NCI-H1105 treated with DMSO at 0.1 percent for 48 hours (cell line): ENCODE measurements at regions not wholly inside any gene's neighbourhood (a gene's known extent, or its start where the extent isn't known, plus 50 kb on each side); places are given as distances from the start of the nearest gene placed in this dataset.
"Not testable (repeated sequence)": the region's sequence is repeated elsewhere in the genome, so short reads cannot be mapped to it uniquely, and the experiment has no call there.

ENCODE experiments used
- DNase-seq: peaks from one replicate; lab custom pipeline; 2025; lab: John Stamatoyannopoulos, UW

DNA sequence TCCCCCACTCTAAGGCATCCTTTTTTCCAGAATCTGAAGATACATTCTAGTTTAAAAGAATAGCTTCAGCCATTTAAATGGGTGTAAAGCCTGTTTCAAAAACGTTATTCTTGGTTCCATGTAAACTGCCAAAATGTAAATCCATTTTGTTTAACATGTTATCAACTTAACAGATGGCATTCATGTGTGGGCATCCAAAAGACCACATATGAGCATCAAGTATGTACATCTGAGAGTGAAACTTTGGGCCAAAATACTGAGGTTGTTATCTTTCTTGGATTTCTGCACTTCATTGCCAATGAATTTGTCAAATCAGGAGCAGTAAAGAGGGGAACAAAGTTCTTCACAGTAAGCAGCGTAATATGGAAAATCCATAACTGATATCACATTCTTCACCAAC, 395.4 kb downstream of the ZNF804A start:
- DNase-seq, result no peak

- DNase-seq, result no peak
Observed at GRCh38 chr2:185006481-185006880, 408.2 kb downstream of the ZNF804A start.

DNA sequence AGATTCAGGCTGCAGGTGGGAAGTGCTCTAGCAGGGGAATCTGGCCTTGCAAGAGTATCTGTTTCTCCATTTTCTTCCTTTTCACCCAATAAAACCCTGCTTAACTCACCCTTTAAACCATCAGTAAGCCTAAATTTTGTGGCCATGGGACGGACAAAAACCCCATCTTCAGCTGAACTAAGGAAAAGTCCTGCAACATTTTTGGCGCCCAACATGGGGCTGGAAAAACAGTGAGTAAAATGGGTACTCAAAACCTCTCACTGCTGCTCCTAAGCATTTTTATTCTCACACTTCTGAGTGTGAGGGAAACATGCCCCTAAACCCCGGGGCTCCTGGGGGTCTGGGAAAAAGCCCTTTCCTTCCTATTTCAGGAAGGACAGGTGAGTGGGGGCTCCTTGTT, 414.3 kb downstream of the ZNF804A start:
- DNase-seq, result no peak

DNA sequence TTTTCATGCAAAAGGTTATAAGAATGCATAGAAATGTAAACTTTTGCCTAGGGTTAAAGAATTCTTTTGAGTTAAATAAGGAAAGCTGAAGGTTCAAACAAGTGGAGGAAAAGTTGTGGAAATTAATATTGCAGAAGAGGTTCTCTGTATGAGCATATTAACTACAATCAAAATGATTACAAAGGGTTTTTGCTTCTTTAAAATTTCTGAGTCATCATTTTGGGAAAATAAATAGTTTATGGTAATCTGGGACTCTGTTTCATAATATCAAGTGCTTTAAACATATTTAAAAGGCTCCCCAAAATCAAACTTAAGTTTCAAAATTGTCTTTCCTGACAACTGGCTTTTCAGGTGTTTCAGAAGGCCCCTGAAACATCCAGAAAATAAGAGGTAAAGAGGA, 415.7 kb downstream of the ZNF804A start:
- no peak for DNase-seq

GRCh38 chr2:185025891-185026290, 427.6 kb downstream of the ZNF804A start:
- not testable (repeated sequence) for DNase-seq

GRCh38 chr2:185035906-185036305, 437.6 kb downstream of the ZNF804A start:
- DNase-seq, result no peak

GRCh38 chr2:185044323-185044874, 446.1 kb downstream of the ZNF804A start:
- no peak for DNase-seq

GRCh38 chr2:185050804-185051203, 452.5 kb downstream of the ZNF804A start:
- no peak for DNase-seq

DNA sequence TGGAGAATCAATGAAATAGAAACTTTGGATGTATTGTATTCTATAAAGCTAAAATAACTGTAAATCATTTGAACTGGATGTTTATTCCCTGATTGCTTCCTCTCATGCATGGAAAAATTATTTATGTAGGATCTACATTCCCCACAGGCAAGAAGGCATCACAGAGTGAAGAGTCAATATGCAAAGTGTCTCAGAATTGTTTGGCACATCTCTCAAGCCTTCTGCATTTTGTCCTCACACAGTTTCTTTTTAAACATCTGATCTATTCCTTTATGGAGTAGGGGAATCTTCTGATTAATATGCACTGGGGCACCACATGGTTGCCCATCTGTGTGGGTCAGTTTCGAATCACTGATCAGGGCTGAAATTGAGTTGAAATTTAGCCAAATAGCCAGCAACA, 465.4 kb downstream of the ZNF804A start:
- no peak for DNase-seq

GRCh38 chr2:185066128-185066527, 467.8 kb downstream of the ZNF804A start:
- DNase-seq, result no peak

DNA sequence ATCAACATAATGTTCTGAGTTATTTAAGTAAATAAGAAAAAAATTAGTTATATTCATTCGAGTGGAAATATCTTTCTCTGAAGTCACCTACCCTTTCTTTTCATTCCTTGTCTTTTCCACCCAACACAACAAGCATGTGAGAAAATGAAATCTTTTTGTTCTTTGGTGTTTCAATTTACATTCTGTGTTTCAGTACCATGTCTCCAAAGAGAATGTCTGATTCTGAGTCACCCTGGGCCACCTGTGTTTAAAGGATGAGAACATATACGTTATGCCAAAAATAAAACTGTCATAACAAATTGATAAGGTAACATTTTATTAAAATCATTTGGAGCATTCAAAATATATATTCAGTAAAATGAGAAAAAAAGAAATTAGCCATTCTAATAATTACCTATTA, 470.8 kb downstream of the ZNF804A start:
- DNase-seq, result no peak

DNA sequence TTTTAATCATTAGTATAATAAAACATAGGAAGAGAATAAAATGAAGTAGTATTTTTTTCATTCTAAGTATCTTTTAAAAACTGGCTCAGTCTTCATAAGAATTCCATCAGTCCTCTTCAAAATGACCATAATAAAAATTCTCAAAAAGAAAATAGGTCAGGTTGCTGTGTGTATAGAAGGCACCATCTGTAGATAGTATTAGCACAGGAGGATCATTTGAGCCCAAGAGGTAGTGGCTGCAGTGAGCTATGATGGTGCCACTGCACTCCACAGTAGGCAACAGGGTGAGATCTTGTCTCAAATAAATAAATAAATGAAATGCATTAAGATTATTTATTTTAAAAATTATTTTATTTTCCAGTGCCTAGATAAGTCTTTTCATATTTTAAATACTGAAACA, 475.8 kb downstream of the ZNF804A start:
- no peak for DNase-seq

- no peak for DNase-seq
Observed at GRCh38 chr2:185082749-185083148, 484.4 kb downstream of the ZNF804A start.

- DNase-seq, result peak; percentile 3
Observed at GRCh38 chr2:185108588-185108987, 510.3 kb downstream of the ZNF804A start.

DNA sequence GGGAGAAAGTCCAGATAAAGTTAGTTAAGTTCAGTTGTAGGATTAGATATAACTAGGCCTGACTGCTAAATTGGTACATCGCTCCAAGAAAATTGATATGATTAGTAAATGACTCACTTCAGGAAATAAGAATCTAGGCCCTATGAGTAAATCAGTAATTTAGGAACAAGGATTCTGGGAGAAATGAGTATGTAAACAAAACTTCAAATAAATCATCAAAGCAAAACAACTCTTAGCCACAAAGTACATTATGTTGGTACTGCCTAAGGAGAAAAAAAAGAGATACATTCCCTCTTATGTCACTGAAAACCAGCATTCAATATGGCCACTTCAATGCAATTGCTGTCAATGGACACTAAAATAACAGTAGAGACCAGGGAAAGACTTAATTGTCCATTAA, 529.1 kb downstream of the ZNF804A start:
- DNase-seq, result no peak

DNA sequence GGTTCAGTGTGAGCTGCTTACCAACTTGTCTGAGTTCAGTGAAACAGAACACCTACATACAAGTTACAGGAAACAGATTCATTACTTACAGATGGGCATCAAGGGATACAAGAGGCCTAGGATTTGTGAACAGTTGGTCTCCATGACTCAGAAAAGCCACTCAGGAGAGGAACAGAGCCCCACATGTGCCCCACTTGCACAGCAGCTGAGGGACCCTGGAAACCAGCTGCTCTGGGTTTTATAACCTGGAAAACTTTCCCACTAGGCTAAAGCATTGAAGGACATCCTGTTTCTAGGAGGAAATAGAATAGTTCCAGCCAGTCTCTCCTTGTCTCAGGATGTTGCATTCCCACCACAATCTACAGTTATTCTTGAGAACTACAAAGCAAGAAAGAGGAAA, 530.0 kb downstream of the ZNF804A start:
- no peak for DNase-seq

DNA sequence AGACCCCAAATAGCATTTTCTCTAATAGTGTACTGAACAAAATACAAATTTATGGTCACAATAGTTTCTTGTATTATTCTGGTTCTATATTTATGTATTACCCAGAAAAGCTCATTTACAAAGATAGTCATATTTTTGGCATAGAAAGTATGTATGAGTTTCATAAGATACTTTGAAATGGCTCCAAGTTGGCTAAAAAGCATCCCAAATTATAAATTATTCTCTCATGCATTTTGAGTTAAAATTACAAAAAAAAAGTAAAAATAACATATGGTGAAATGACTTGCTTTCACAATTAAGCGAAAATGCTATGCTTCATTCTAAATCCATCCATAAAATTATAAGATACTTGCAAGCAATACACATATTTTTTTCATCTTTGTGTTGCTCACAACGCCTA, 530.7 kb downstream of the ZNF804A start:
- DNase-seq, result no peak

GRCh38 chr2:185130685-185131084, 532.4 kb downstream of the ZNF804A start:
- no peak for DNase-seq

DNA sequence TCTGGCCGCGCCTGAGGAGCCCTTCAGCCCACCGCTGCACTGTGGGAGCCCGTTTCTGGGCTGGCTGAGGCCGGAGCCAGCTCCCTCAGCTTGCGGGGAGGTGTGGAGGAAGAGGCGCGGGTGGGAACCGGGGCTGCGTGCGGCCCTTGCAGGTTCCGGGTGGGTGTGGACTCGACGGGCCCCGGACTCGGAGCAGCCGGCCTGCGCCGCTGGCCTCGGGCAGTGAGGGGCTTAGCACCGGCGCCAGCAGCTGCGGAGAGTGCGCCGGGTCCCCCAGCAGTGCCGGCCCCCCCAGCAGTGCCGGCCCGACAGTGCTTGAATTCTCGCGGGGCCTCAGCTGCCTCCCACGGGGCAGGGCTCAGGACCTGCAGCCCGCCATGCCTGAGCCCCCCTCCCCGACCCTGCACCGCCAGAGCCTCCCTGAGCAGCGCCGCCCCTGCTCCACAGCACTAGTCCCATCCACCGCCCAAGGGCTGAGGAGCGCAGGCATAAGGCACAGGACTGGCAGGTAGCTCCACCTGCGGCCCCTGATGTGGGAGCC, 534.2 kb downstream of the ZNF804A start:
- no peak for DNase-seq

GRCh38 chr2:185137700-185138099, 539.4 kb downstream of the ZNF804A start:
- DNase-seq, result peak; percentile 54

DNA sequence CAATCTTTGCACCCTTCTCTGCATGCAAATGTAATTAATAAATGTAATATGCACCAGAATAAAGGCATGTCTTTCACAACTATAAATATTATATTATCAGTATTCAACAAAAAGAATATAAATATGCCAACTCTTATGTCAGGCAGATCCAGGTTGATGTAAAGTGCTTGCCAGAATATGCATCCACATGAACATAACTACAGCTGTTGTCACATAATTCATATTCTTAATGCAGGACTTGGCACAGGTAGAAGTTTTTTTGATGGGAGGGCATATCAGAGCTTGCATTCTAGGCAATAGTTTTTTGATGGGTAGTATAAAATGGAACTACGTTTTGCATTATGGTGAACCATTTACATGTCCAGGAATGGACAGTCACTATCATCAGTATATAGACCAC, 544.3 kb downstream of the ZNF804A start:
- DNase-seq, result peak; percentile 52

- no peak for DNase-seq
Observed at GRCh38 chr2:185144159-185144919, 546.0 kb downstream of the ZNF804A start.

DNA sequence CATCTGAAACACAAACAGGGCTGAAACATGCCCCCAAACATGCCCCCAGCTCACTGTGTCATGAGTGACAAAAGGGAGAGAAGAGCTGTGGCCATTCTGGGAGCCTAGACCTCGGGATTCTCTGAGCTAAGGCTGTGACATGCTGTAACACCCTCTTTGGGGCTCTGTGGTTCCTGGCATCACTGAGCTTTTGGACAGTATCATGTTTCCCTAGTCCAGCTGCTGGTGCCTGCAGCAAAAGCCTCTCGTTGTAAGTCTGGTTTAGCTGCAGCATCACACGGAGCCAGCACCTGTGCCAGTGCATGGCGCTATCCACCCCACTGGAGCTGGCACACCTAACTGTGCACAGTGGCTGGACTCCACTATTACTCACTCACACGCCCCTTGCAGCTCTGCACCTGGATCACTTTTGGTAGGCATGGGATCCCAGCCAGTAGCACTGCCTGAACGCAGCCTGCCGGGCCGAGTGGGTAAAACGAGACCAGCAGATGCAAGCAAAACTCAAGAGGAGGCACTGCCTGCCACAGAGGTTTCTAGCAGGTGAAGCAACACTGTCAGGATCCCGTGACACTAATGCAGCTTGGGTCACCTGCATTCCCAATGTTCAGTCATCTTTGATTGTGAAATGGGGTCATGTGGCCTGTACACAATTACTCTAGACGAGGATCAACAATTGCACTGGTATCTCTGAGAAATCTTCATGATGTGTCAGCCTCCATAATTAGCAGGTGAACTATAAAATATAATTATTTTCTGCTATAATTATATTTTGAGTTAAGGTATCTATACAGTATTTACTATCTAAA, 547.2 kb downstream of the ZNF804A start:
- DNase-seq, result no peak
